ENCODE measurements at regions not wholly inside any gene's neighbourhood (a gene's known extent, or its start where the extent isn't known, plus 50 kb on each side); places are given as distances from the start of the nearest gene placed in this dataset.

- H3K36me3 Mint-ChIP-seq (ENCODE audit: low read depth), result no peaks in the 10 kb centered on the region
- no peak overlapping the region for H3K27ac Mint-ChIP-seq
- ChIA-PET POLR2A (no interaction called here), CTCF (no interaction called here)
- no peaks in the 10 kb centered on the region for H3K4me1 Mint-ChIP-seq
- H3K9me3 Mint-ChIP-seq, result no peaks in the 10 kb centered on the region
- H3K27me3 Mint-ChIP-seq, result no peaks in the 10 kb centered on the region
- no peak overlapping the region for H3K4me3 Mint-ChIP-seq
- DNase-seq, result no peak
These were observed 652.8 kb upstream of the PFKP start for GRCh38 chr10:2414562-2414961.

DNA sequence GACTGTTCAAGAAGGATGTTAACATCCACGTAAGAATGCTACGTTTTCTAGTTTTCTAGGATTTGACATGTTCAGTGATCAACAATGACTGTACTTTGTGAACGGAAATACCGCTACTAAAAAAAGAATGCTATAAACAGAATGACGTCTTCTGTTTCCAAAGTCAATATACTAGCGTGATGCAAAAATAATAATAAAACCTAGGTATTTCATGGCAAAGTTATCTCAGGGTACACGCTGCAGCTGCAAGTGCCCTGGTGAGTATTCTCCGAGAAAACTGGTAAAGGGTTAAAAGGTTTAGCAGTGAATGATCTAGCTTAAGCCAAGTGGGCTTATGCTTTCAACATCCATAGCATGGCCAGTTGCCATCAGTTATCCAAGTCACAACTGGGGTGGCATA, 653.3 kb upstream of the PFKP start:
- POLR2A ChIA-PET, result no interaction called here
- Mint-ChIP-seq H3K36me3 (ENCODE audit: low read depth) (no peaks in the 10 kb centered on the region), H3K27me3 (no peaks in the 10 kb centered on the region), H3K9me3 (no peaks in the 10 kb centered on the region), H3K27ac (no peak overlapping the region), H3K4me3 (no peak overlapping the region), H3K4me1 (no peaks in the 10 kb centered on the region)
- CTCF ChIA-PET, result no interaction called here
- no peak for DNase-seq

DNA sequence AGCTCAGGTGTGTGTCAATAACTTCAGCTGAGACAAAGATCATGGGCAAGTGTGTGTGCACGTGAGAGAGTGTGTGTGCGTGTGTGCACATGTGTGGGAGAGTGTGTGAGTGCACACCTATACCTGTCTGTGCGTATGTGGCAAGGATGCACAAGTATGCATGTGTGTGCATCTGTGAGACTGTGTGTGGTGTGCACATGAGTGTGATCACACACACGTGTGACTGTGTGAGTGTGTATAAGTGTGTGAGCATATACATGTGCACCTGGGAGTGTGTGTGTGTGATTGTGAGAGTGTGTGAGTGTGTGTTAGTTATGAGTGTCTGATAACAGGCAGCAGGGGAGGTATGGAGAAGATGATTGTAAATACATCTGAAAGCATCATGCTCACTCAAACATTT, 657.3 kb upstream of the PFKP start:
- no peaks in the 10 kb centered on the region for H3K27me3 Mint-ChIP-seq
- no peak overlapping the region for H3K4me3 Mint-ChIP-seq
- no peaks in the 10 kb centered on the region for H3K9me3 Mint-ChIP-seq
- no peaks in the 10 kb centered on the region for H3K4me1 Mint-ChIP-seq
- H3K36me3 Mint-ChIP-seq (ENCODE audit: low read depth), result no peaks in the 10 kb centered on the region
- ChIA-PET CTCF (no interaction called here), POLR2A (no interaction called here)
- no peak for DNase-seq
- H3K27ac Mint-ChIP-seq, result no peak overlapping the region

- no peaks in the 10 kb centered on the region for H3K27me3 Mint-ChIP-seq
- H3K4me3 Mint-ChIP-seq, result no peak overlapping the region
- CTCF ChIA-PET, result no interaction called here
- no peaks in the 10 kb centered on the region for H3K36me3 Mint-ChIP-seq (ENCODE audit: low read depth)
- no peak overlapping the region for H3K27ac Mint-ChIP-seq
- DNase-seq, result no peak
- POLR2A ChIA-PET, result no interaction called here
- no peaks in the 10 kb centered on the region for H3K4me1 Mint-ChIP-seq
- H3K9me3 Mint-ChIP-seq, result no peaks in the 10 kb centered on the region
These were observed 664.1 kb upstream of the ADARB2 start for GRCh38 chr10:2401459-2401858.

DNA sequence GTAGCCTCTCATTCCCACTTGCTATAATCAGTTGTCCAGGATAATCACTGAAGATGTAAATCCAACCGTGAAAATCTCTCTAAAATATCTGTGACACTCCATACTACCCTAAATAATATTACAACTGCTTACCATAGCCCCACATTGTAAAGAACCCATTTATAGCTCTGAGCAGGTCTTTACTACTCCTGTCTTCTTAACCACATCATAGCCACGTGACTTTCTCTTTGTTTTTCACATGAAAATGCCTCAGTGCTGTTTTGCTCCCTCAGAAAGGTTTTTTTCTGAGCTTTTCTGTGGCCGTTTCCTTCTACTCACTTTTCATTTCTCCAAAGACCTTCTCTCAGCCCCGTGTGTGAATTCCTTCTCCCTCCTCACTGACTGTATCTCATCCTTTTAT, 662.2 kb upstream of the ADARB2 start:
- ChIA-PET CTCF (no interaction called here), POLR2A (no interaction called here)
- no peaks in the 10 kb centered on the region for H3K36me3 Mint-ChIP-seq (ENCODE audit: low read depth)

DNA sequence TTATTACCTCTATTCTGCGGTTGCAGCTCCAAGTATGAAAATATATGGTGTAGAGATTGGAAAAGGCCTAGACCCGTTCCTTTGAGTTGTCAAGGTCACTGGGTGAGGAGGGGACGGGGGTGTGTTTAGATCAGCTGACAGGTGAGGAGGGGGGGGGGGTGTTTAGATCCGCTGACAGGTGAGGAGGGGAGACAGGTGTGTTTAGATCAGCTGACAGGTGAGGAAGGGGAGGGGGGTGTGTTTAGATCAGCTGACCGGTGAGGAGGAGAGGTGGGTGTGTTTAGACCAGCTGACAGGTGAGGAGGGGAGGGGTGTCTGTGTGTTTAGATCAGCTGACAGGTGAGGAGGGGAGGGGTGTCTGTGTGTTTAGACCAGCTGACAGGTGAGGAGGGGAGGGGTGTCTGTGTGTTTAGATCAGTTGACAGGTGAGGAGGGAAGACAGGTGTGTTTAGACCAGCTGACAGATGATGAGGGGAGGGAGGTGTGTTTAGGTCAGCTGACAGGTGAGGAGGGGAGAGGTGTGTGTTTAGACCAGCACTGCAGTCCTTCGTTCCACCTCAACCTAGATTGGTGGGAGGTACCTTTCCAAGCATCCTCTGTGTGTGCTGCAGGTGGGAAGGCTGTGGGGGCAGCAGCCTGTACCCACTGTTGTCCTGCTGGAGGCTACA, 655.0 kb upstream of the ADARB2 start:
- no peaks in the 10 kb centered on the region for H3K36me3 Mint-ChIP-seq (ENCODE audit: low read depth)
- no peak overlapping the region for H3K27ac Mint-ChIP-seq
- ChIA-PET POLR2A (no interaction called here), CTCF (no interaction called here)
- no peaks in the 10 kb centered on the region for H3K4me1 Mint-ChIP-seq
- H3K27me3 Mint-ChIP-seq, result no peaks in the 10 kb centered on the region
- no peak overlapping the region for H3K4me3 Mint-ChIP-seq
- no peak for DNase-seq
- H3K9me3 Mint-ChIP-seq, result no peaks in the 10 kb centered on the region

More for the DNA sequence above, 662.2 kb upstream of the ADARB2 start:
- Mint-ChIP-seq H3K27ac (no peak overlapping the region), H3K4me3 (no peak overlapping the region), H3K4me1 (no peaks in the 10 kb centered on the region), H3K27me3 (no peaks in the 10 kb centered on the region), H3K9me3 (no peaks in the 10 kb centered on the region)
- no peak for DNase-seq

DNA sequence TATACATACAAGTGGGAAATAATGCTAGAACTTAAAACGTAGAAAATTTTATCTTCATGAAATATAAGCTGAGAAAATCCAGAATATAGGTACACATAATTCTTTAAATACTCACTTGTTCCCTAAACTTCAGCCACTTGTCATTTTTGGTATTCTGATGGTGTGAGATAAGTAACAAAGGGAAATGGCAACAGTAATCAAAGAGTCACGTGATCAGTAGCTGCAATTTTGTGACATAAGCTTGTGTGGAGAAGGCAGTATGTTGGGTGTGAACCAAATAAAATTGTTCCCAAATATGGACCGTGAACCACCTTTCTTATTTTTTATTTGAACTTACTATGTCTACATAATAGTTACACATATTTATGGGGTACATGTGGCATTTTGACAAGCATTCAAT, 650.3 kb upstream of the ADARB2 start:
- no peaks in the 10 kb centered on the region for H3K4me1 Mint-ChIP-seq
- H3K9me3 Mint-ChIP-seq, result no peaks in the 10 kb centered on the region
- no peaks in the 10 kb centered on the region for H3K27me3 Mint-ChIP-seq
- DNase-seq, result no peak
- H3K4me3 Mint-ChIP-seq, result no peak overlapping the region
- H3K27ac Mint-ChIP-seq, result no peak overlapping the region
- no peaks in the 10 kb centered on the region for H3K36me3 Mint-ChIP-seq (ENCODE audit: low read depth)
- CTCF ChIA-PET, result no interaction called here
- POLR2A ChIA-PET, result interaction anchor here (0.8 kb wide), 1 partner anchor 10 kb away, joined by 3 read pairs; no protein-coding TSS in a partner anchor

GRCh38 chr10:2387261-2387660, 649.9 kb upstream of the ADARB2 start:
- no peak for DNase-seq
- CTCF ChIA-PET, result no interaction called here
- POLR2A ChIA-PET, result interaction anchor here (0.8 kb wide), 1 partner anchor 10 kb away, joined by 3 read pairs; no protein-coding TSS in a partner anchor
- no peaks in the 10 kb centered on the region for H3K27me3 Mint-ChIP-seq
- no peaks in the 10 kb centered on the region for H3K9me3 Mint-ChIP-seq
- H3K4me1 Mint-ChIP-seq, result no peaks in the 10 kb centered on the region
- H3K36me3 Mint-ChIP-seq (ENCODE audit: low read depth), result no peaks in the 10 kb centered on the region
- no peak overlapping the region for H3K4me3 Mint-ChIP-seq
- no peak overlapping the region for H3K27ac Mint-ChIP-seq

DNA sequence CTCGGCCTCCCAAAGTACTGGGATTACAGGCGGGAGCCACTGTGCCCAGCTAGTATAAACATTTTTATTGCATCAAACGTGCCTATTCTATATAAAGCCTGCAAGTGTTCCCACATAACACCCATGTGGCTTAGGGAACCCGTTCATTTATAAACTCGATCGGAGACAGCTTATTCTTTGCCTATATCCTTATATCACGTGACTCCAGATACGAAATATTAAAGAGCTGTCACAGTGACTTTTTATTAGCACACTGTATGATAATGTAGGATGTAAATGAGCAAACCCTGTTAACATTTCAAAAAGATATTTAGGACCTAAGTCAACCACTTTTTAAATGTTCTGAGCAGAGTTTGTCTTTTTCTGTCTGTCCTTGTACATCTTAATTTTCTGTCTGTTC, 642.9 kb upstream of the ADARB2 start:
- Mint-ChIP-seq H3K9me3 (no peaks in the 10 kb centered on the region), H3K36me3 (ENCODE audit: low read depth) (no peaks in the 10 kb centered on the region), H3K4me3 (no peak overlapping the region), H3K27me3 (no peaks in the 10 kb centered on the region), H3K27ac (no peak overlapping the region), H3K4me1 (no peaks in the 10 kb centered on the region)
- POLR2A ChIA-PET, result no interaction called here
- no peak for DNase-seq
- CTCF ChIA-PET, result no interaction called here

DNA sequence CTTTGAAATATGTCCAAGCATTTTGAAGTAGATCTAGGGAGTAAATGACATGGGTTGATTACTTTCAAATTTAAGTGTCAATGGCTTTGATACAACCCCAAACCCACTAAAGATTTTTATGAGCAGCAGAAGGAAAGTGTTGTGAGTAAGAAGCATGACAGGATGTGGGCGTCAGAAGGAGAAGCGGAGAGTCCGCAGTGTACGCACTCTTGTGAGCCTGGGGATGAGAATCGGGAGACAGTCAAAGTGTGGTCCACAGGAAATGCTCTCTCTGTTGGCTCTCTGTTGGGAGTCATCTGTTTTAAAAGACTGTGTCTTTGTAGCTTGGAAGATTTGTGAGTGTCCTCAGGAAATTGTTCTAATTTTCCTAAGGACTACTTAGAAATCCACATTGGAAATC, 629.8 kb upstream of the ADARB2 start:
- ChIA-PET POLR2A (no interaction called here), CTCF (no interaction called here)
- Mint-ChIP-seq H3K4me1 (no peaks in the 10 kb centered on the region), H3K4me3 (no peak overlapping the region), H3K27ac (no peak overlapping the region), H3K27me3 (no peaks in the 10 kb centered on the region), H3K36me3 (ENCODE audit: low read depth) (no peaks in the 10 kb centered on the region), H3K9me3 (peaks cover 3% of the 10 kb centered on the region)
- DNase-seq, result no peak

DNA sequence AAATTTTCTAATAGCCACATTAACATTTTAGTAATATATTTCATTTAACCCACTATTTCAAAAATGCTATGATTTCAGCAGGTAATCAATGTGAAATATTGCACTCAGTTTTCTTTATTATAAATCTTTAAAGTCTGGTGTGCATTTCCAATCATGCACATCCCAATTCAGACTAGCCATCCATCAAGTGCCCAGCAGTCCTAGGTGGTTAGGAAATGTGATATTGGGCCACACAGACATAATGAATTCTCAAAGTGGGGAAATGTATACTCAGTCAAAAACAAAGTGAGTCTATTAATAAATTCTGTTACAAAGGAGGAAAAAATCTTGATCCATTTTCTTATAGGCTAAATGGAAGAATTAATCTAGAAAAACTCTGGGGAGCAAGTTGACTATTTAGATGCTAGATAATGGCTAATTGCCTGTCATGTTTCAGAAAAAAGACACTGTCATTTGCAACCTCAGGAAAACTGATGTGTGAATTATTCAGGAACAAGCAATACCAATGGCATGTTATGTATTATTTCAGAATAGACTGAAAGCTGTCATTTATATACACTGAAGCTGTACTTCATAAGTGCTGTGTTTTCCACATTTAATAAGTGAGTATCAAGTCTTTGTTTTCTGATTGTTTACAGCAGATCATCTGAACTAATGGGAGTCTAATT, 629.1 kb upstream of the ADARB2 start:
- no peak overlapping the region for H3K4me3 Mint-ChIP-seq
- H3K4me1 Mint-ChIP-seq, result no peaks in the 10 kb centered on the region
- peaks cover 3% of the 10 kb centered on the region for H3K9me3 Mint-ChIP-seq
- ChIA-PET CTCF (no interaction called here), POLR2A (no interaction called here)
- DNase-seq, result no peak
- H3K27me3 Mint-ChIP-seq, result no peaks in the 10 kb centered on the region
- H3K36me3 Mint-ChIP-seq (ENCODE audit: low read depth), result no peaks in the 10 kb centered on the region
- no peak overlapping the region for H3K27ac Mint-ChIP-seq

DNA sequence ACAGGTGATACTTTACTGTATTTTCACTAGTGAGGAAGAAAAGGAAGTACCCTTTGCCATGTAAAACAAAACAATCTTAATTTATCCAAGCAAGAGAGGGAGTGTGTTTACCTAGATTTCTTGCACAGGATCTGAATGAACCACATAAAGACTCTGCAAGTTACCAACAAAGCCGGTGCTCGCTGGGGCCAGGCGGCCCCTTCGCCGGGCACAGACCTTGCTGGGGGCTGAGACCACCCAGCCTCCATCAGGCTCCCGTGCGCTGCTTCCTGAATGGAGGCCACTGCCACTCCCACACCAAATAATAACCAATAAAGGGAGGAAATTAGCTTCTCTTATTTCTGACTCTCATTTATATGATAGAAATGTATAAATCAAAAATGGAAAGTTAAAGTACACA, 625.0 kb upstream of the ADARB2 start:
- DNase-seq, result no peak
- H3K4me1 Mint-ChIP-seq, result no peaks in the 10 kb centered on the region
- POLR2A ChIA-PET, result no interaction called here
- H3K36me3 Mint-ChIP-seq (ENCODE audit: low read depth), result no peaks in the 10 kb centered on the region
- no peak overlapping the region for H3K27ac Mint-ChIP-seq
- H3K9me3 Mint-ChIP-seq, result no peaks in the 10 kb centered on the region
- no peak overlapping the region for H3K4me3 Mint-ChIP-seq
- no peaks in the 10 kb centered on the region for H3K27me3 Mint-ChIP-seq
- CTCF ChIA-PET, result no interaction called here

DNA sequence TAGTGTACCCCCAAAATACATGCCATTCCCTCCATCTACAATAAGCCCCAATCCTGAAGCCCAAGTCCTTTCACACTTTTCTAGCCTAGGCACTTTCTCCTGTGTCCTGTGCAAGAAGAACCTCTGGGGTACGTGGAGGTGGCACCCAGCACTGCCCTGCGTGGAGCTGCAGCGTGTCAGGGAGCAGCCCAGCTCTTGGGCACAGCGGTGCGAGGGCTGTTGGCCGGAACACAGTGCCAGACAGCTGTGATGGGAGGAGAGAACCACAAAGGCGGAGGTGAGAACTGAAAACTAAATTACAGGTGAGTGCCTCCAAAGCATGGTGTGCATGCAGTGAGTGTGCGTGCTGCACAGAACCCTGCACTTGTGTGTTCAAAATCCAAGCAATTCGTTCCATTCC, 621.3 kb upstream of the ADARB2 start:
- POLR2A ChIA-PET, result no interaction called here
- CTCF ChIA-PET, result no interaction called here
- H3K36me3 Mint-ChIP-seq (ENCODE audit: low read depth), result no peaks in the 10 kb centered on the region
- H3K9me3 Mint-ChIP-seq, result no peaks in the 10 kb centered on the region
- no peaks in the 10 kb centered on the region for H3K27me3 Mint-ChIP-seq
- no peak overlapping the region for H3K4me3 Mint-ChIP-seq
- H3K4me1 Mint-ChIP-seq, result no peaks in the 10 kb centered on the region
- H3K27ac Mint-ChIP-seq, result no peak overlapping the region
- DNase-seq, result no peak

DNA sequence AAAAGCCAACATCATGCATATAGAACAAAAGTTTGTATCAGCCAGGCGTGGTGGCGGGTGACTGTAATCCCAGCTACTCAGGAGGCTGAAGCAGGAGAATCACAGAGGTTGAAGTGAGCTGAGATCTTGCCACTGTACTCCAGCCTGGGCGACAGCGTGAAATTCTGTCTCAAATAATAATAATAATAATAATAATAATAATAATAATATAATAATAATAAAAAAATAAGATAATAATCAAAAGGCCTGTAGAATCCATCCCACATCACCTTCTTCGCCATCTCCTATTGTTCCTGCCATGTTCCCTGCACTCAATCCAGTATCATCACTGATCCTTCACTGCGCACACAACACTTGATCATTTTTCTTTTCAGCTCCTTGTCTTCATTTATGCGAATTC, 619.3 kb upstream of the ADARB2 start:
- H3K27ac Mint-ChIP-seq, result no peak overlapping the region
- DNase-seq, result no peak
- no peaks in the 10 kb centered on the region for H3K4me1 Mint-ChIP-seq
- H3K4me3 Mint-ChIP-seq, result no peak overlapping the region
- ChIA-PET POLR2A (no interaction called here), CTCF (no interaction called here)
- H3K27me3 Mint-ChIP-seq, result no peaks in the 10 kb centered on the region
- H3K36me3 Mint-ChIP-seq (ENCODE audit: low read depth), result no peaks in the 10 kb centered on the region
- no peaks in the 10 kb centered on the region for H3K9me3 Mint-ChIP-seq

Measured in activated CD4-positive, alpha-beta T cell treated with anti-CD3 and anti-CD28 coated beads, Interleukin-2, amount 10 ng/mL, durations not matched to agents 7 days and 5 days (primary cell).